Stimulated activated CD4-positive, alpha-beta T cell treated with anti-CD3 and anti-CD28 coated beads, Interleukin-15, amount 100 ng/mL, for 48 hours (primary cell): ENCODE measurements at regions not wholly inside any gene's neighbourhood (a gene's known extent, or its start where the extent isn't known, plus 50 kb on each side); places are given as distances from the start of the nearest gene placed in this dataset.

Source experiments
- DNase-seq, 2 donors: peaks; one replicate each; pipeline ENCODE4 v3.0.0-alpha.2; 2020; ENCODE audit warnings: low read depth in 2 of 2

DNA sequence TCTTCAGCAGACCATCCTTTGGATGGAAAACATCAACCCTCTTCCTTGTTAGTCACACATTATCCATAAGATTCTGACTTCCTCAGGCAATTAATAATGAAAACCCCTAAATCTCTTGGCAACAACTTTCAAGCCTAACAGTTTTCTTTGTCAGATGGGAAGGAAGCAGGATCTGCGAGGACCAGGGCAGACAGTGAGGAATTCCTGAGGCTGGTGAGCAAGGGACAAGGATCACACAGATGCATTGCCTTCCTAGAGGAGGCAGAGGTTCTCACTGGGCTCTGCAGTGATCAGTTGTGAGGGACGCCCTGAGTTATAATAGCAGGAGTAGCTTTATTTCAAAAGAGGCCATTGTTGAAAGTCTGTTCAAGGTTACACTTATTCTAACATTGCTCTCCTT, 195.4 kb downstream of the SLIT2 start:
- DNase-seq = no peak

DNA sequence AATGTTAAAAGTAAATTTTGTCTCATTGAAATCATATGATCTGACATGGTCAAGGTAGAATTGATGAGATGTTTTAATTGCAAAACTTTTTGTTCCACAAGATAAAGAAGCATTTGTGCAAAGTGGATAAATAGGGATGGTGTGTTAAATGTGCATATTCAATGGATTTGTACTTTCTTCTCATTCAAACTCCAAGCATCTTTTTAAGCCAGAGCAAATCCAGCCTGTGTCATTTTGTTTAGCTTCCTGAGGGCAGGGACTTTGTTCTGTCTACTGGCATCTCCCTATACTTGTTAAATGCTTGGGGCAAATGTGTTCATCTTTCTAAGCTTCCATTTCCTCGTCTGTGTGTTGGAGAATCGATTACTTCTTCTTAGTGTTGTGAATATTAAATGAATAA, 200.3 kb downstream of the SLIT2 start:
- no peak for DNase-seq

DNA sequence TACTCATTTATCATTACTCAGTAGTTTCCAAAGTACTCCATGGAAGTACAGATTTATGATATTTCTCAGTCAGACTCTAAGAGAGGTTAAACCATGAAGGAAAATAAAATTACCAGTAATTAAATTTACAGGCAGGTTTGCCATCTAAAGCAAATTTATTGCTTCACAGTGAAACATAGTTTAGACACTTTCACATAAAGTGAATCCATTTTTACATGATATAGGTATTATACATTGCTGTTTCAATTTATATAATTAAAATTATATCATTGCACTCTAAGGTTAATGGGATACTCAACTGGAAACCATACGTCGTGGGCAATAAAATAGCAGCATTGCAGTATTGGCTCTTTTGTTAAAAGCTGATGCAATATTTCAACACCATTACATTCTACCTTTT, 202.8 kb downstream of the SLIT2 start:
- no peak for DNase-seq

DNA sequence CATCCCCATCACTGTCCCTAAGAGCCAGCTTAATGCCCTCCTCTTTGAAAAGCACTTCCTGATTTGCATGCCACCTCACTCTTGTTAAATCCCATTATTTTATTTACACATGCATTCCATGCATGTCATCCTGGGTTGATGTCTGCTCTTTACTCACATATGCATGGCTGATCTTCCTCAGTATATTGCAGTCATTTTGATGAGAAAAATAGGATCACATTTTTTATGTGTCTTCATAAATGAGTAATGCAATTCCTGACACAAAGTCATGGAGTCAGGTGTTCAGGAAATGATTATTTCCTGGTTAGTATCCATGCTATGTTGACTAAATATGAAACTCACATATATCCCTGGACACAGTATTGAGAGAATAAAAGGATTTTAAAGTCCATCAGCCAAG, 204.7 kb downstream of the SLIT2 start:
- DNase-seq = no peak

DNA sequence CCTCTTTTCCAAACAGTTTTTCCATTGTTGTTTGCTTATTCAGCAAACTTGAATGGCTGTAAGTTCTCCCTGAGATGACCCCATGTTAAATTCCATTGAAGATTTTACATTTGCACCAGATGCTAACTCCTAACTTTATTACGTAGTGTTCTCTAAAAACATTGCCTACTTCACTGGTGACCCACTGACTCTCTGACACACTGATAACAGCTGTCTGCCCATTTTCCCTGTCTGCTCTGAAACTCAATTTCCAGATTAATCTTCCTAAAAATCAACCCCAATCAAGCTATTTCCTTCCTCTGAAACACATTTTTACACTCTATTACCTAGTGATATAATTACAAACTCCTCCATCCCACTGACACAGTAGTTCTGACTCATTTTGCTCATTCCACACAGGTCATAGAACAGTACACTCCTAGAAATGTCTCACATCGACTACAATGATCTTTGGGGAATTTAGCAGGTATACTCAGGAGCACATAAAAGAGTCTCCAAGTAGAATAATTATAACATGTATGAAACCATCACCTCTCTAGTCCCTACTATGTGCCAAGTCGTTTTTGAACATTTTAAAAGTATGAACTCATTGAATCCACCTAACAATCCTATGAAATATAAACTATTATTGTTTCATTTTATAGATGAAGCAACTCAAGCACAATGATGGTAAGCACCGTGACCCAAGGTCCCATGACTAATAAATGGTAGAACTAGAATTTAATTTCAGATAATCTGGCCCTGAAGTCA, 210.9 kb downstream of the SLIT2 start:
- DNase-seq = no peak

DNA sequence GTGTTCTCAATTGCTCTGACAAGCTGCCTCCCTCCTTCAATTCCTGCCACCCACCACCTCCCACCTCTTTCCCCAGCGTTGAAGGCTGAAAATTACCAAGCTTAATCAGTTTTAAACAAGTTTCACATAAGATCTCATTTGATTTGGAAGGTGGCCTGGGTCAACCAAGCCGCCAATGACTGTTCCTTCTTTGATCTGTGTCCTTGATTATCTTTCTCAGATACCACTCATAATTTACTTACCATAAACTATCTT, 211.4 kb downstream of the SLIT2 start:
- DNase-seq = no peak

DNA sequence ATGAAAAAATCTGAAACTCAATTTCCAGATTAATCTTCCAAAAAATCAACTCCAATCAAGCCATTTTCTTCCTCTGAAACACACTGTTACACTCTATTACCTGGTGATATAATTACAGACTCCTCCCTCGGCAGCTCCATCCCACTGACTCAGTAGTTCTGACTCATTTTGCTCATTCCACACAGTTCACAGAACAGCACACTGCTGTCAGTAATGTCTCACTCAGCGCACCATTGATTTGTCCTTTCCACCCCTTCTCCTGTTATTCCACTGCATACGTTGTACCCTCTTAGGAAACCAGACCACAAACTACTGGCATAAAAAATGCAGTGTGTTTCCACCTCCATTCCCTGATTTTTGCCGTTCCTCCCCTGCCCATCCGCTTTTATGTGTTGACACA, 212.7 kb downstream of the SLIT2 start:
- DNase-seq = no peak

DNA sequence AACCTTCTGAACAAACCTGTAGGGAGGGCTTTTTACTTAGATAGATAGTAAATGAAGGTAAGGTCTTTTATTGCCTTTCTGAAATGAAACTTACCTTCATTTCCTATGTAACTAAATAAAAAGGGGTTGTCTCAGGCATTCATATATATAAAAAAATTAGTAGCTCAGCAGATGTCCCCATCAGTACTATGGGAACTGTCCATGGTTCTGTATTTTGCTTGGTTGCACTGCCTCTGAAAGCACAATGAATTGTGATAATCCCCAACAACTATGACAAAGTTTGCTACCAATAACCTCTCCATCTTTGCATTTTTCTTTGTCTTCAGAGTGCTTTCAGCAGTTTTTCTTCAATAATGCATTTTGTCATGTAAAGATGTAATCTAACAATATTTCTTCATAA, 222.4 kb downstream of the SLIT2 start:
- no peak for DNase-seq

DNA sequence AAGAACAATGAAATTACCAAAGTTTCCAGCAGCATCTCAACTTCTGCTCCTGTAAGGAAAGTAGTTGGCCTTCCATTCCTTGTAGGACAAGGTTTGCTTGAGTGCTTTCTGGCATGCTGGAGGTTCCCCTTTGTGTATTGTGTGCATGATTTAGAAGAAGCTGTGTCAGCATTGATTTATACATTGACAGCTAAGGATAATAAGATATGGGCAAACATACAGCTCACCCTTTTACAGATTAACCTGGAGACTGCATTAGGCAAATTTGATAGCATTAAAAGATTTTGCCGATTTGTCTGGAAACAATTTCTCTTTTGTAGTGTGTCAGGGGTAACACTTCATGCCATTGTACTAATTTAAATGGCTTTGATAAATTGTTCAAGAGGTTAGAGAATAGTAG, 221.8 kb upstream of the PACRGL start:
- no peak for DNase-seq

DNA sequence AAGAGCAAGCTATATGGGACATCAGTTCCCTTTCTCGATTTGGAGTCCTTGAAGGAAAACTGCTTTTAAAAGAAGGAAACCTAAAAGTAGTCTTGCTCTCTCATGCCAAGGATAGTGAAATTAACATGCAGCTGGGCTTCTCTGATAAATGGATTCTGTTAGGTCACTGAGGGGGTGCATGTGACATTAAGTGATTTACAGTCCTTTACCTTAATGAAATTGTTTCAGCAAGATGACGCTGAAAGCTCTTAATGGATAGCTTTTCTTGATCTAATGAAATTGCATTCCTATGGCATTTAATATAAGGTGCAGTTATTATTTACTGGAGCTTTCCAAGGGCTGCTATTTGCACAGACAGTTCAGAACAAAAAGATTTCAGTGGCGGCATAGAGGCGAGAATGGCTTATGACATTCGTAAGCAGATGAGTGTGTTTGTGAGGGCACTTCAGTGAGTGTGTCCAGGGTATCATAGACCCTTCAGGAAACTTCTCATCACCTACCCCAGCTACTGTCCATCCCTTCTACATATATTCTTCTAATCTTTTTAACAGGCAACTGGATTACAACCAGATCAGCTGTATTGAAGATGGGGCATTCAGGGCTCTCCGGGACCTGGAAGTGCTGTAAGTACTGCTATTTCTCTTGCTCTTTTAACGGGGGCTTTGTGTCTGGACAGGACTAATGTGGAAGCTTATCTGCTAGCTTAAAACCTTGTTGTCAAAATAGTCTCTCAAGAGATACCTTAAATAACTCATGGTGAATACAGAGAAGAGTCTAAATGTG, 219.9 kb upstream of the PACRGL start:
- no peak for DNase-seq

DNA sequence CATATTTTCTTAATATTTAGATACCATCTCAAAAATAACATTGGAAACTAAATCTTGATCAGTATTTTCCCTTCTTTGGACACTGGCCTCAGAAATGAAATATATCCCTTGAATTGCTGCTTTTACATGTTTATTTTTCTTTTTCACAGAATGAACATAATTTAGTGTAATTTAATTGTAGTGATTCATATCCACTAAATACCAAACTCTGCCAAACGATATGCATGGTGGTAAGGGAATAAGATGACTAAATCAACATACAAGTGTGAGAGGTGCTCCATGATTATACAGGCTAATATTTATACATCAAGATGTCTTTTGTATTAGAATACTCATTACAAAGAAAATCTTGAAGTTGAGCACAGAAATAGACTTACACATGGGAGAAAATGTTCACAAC, 216.8 kb upstream of the PACRGL start:
- no peak for DNase-seq

DNA sequence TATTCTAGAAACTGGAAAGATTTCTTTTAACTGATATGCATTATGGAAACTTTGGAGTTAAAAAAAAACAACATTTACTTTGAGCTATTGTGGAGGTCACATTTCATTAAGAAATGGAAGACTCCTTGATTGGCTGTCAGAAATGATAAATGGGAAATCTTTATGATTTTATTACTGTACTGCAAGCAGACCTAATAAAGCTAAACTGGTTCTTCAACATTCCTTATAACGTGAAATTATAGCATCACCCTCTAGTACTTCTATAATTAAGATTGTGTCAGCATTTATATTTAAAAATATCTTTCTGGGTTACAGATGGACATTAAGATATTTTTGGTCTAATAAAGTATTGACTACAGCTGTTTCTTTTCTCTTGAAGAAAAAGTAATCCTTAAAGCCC, 213.8 kb upstream of the PACRGL start:
- DNase-seq = no peak

DNA sequence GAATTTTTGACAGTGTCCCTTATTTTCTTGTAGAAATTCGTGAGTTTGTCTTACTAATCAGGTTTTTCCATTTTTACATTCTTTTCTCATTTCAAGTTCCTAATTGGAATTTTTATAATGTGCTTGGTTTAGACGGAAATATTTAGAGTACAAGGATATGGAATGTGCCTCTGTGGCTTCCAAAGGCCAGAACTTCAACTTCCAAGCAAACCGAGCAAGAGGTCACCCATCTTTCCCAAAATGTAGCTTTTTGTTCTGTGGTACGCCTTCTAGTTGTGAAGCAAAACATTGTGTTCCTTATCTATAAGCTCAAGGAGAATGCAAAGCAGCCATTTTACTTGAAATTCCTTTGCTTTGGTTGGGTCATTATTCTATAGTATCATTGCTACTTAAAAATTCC, 212.8 kb upstream of the PACRGL start:
- no peak for DNase-seq

DNA sequence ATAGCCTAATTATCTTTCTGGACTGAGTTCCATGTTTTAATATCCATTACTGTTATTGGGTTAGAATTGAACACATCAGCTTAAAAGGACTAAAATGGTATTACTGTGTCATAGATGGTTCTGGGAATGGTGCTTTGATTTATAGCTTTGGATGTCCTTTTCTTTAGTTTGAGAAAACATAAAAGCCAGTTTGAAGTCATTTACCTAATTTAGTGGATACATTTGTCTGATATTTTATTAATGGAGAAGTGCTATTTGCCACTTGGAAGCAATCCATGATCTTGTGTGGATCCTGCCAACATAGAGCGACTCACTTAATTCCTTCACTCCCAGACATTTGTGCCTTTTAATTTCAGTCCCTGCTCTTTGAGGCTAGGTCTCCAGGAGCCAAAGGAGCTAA, 212.4 kb upstream of the PACRGL start:
- no peak for DNase-seq

DNA sequence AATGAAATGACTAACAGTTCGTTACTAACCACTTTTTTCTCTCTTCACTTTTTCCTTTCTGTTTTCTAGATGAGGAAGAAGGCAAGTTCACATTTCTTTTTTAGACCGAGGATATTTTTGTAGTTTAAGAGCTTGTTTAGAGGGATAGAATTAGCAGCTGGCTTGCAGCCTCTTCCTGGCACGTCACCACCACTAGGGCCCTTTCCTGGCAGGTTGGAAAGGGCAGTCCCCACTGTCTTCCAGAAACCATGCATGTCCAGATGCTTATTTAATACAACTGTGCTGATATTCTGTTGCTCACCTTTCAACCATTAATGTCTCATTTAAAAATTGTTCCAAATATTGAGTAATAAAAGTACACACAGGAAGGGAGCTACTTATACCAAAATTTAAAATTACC, 209.5 kb upstream of the PACRGL start:
- no peak for DNase-seq

DNA sequence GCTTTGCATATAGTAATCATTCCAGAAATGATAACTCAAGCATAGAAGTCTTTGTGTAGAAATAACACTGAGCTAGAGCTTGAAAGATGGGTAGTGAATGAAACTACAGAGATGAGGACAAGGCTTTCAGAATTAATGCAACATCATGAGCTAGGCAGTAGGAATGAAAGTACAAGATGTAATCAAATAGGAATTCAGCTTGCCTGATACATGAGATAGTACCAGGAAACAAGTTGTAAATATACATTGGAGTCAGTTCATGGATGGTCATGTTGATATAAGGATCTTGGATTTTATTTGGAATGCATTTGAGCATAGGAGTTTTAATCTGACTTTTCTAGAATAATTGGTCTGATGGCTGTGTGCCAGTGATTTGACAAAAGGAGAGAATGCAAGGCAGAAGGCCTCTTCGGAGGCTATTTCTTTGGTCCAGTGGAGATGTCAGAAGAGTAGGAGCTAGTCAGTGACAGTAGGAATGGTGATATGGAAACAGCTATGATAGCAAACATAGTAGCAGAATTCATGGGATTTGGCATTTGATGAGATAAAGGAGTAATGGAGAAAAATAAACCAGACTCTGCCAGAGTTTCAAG, 206.4 kb upstream of the PACRGL start:
- no peak for DNase-seq

DNA sequence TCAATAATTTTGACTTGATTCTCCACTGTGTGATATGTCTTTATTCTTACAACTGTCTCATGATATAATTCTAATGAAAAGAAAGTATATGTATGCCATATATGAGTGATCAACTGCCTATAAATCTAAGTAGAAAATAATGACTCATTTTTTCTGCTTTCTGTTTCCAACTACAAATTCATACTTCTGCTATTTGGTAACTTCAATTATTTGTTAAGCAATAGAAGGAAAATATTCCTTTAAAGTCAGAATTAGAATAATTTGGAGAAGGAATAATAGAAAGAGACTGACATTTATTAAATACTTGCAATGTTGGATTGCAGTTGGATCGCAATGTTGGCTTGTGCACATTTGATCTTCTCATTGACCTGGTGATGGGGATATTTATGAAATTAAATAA, 204.2 kb upstream of the PACRGL start:
- no peak for DNase-seq

DNA sequence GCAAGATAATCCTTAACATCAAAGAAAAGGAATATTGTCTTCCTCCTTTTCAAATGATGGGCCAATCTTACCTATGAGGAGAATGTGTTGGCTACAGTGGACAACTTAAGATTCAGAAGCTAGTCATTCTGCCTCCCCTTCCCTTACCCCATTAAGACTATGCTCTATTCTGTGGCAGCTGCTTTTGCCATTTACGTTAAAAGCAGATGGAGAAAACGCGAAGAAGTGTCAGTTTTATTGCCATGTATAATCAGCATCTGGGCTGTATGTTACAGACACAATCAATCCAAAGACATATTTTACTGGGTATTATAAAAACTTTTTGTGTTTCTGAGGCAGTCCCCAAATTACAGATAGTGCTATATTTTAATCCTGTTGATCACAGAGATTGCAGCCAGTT, 196.1 kb upstream of the PACRGL start:
- DNase-seq = no peak

DNA sequence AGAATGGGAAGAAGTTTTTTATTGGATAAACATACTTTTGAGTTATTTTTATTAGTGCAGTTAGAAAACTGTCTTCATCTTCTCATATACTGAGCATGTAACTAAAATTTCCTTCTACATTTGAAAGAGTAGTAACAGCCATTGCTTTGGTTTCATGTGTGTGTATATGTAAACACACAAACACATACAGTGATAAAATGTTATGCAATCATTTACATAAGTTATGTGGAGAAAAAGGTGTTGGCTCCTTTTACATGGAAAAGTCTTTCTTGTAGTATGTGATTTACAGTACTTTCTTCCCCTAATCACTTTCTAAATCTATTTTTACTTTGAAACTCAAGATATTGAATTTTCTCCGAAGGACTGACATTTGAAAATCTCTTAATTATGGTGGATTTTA, 194.3 kb upstream of the PACRGL start:
- DNase-seq = no peak

DNA sequence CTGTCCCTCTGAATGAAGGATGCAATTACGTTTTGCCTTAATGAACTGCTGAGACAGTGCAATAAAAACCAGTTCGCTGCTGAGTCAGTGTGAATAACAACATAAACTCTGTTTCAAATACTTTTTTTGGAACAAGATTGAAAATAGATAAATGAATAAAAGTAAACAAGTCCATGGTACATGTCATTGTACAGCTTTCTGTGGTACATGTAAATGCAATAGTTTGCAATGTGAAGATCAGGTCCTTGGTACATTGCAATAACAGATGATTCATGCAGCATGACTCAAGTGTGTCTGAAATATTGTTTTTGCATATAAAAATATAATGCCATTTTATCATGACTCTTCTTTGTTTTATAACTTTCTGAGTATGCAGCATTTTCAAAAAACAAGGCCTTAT, 193.4 kb upstream of the PACRGL start:
- DNase-seq = no peak

DNA sequence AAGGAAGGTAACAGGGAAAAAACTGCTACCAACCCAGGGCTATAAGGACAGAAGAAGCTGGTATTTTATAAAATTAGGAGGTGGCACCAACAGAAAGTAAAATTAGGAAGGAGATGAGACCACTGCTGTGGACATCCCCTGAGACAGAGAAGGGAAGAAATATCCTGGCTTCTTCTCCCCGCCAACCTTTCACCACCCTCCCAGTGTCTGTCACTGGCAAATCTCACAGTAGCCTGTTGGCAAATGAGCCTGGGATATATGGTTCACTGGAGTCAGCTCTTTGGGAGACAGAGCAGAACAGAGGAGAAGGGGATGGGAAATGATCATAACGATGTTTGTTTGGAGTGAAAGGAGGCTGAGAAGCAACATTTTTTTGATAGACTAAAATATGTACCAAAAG, 190.9 kb upstream of the PACRGL start:
- DNase-seq = no peak

DNA sequence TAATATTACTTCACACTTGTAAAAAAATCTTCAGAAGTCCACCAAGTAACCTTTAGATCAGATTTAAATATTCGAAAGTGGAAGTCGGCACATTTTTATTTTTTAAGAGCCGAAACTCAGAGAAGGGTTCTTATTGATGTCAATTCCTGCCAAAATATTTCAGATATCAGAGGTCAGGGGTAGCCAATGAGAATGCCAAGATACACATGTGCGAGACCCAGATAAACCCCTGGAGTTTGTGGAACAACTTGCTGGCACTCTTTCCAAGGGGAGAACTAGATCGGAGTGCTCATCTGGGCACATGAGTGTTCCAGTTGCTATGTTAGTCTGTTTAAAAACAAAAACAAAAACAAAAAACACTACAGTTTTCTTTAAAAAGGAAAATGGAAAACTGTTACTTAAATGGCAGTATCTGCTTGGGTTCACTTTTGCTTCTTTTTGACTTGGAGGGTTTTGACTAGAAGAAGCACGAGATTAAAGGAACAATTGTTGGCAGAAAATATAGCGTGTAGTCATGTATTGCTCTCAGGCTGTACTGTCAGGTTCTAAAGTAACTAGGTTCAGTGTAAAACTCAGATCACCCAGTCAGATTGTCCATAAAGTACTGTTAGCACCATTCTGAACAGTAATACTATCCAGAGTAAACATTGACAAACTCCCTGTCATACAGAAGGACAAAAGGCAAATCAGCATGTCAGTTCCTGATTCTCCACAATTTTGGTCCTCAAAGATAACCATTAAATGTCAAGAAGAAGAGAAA, 188.0 kb upstream of the PACRGL start:
- no peak for DNase-seq

DNA sequence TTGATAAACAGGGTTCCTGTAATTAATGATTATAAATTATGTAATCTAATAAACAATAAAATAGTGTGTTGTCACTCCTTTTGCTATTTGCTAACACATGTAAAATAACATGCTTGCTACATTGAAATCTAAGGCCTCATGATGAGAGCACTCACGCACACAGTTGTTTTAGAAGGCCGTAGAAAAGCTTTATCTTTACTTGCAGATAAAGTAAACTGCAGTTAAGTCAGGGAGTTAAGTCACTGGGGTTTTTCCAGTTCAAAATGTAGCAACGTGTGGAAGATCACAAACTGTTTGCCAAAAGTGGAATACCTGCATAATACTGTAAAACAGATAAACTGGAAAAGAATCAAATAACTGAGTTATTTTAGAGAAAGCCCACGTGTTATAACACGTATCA, 187.3 kb upstream of the PACRGL start:
- DNase-seq = no peak
